Left ventricle myocardium superior (tissue), 1 donor: ENCODE measurements at regions not wholly inside any gene's neighbourhood (a gene's known extent, or its start where the extent isn't known, plus 50 kb on each side); places are given as distances from the start of the nearest gene placed in this dataset.
A peak's percentile ranks its signal among the peaks of the same experiment; 100 is the strongest.

Experiments
- ATAC-seq: fragments of 200-7000 bp; cut with Tn5 transposase; one replicate; pipeline ENCODE4 v1.9.1; 2020; ENCODE audit warnings: mild to moderate bottlenecking, moderate library complexity
- DNase-seq: peaks from one replicate; pipeline ENCODE4 v3.0.0-alpha.2; 2020
- intact Hi-C: fragments of 100-400 bp; cut with micrococcal nuclease; formaldehyde crosslinking; loops from one replicate; pipeline ENCODE4 v1.11.0; 2022
- donor health status: DM: no; HTN: yes; CAD: no; lungs with severe emphysema.

- DNase-seq (no peak), ATAC-seq (no peak)
- intact Hi-C loops: no loop called here
Measured at GRCh38 chr7:55649238-55649637, 76.9 kb upstream of the VOPP1 start.

DNA sequence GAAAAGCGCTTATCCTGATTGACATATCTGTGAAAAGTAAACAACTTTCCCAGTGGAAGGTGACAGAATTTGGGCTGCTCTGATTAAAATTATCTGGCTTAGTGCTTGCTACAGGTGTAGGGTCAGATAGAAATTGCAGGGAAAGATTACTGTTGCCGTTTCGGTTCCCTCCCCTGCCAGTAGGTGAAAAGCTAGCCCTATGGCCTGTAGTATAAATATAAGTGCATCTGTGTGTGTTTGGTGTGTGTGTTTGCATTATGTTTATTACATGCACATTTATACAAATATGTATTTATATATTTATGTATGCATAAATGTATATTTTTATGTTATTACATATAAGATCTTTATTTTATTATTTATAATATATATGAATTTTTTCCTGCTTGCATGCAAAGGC, 72.3 kb upstream of the VOPP1 start:
- ATAC-seq (no peak), DNase-seq (no peak)
- intact Hi-C loops: no loop called here

DNA sequence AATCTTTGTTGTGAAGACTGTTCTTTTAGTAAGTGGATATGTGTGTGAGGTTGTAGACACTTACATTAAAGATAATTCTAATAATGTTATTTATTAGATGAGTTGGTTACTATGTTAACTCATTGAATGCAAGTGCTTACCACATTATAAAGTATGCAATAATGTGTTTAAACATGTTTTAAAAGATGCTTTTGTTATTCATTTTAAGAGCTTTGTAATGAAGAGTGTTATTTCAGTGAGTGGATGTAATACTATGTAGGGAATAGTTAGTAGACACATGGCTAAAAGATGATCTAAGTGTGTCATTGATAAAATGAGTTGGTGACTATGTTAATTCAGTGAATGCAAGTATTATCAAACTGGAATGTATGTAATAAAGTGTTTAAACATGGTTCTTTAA, 70.0 kb upstream of the VOPP1 start:
- intact Hi-C loops: no loop called here
- ATAC-seq (no peak), DNase-seq (no peak)

- intact Hi-C loops: no loop called here
- DNase-seq (no peak), ATAC-seq (no peak)
Measured at GRCh38 chr7:55641811-55642210, 69.5 kb upstream of the VOPP1 start.

DNA sequence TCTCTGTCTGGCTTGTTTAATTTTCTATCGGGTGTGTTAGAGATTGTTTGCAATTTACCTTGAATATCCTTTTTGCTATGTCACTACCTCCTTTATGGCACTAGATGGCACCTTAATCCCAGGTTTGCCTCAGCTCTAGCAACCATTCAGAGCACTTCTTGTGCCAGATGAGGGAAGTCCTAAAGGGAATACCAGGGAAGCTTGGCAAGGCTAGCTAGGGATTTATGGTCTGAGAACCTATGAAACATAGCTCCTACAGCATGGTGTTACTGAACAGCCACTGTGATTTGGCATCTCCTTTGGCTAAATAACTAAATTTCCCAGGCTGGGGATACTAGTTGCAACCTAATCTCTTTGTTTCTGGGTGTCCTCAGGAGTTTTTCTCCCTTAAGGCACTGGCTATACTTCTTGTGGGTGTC, 69.0 kb upstream of the VOPP1 start:
- DNase-seq (no peak), ATAC-seq (peak; percentile 92)
- intact Hi-C loops: no loop called here

DNA sequence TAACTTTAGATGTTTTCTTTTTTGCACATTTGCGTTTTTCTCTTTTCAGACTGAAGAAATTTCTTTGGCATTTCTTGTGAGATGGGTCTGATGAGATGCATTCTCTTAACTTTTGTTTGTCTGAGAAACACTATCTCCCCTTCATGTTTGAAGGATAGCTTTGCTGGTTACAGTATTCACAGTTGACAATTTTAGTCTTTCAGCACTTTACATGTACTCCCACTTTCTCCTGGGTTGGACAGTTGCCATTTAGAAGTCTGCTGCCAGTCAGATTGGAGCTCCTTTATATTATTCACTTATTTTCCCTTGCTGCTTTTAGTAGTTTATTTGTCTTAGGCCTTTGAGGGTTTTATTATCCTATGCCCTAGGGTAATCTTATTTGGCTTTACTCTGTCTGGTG, 67.3 kb upstream of the VOPP1 start:
- no peak for ATAC-seq
- intact Hi-C loops: no loop called here
- DNase-seq: no peak

GRCh38 chr7:55629051-55629677, 56.9 kb upstream of the VOPP1 start:
- intact Hi-C loops: no loop called here

DNA sequence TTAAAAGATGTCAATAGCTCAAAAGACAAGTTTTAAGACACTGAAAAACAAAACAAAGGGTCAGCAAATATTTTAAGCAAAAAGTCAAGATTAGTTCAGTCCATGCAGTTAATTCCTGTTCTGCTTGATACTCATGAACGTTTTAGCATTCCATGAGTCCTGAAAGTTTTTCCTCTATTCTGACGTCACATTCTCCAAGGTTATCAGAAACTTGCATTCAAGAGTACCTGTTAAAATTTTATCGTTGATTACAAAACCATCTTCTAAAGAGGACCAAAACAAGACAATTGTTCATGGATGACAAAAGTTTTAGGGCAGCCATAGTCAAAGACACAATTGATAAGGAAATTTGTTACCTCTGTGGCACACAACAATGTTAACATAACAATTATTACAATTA, 52.5 kb upstream of the VOPP1 start:
- ATAC-seq (no peak), DNase-seq (no peak)
- intact Hi-C loops: no loop called here

More at GRCh38 chr7:55629051-55629677, 56.9 kb upstream of the VOPP1 start:
- ATAC-seq (no peak), DNase-seq (no peak)

GRCh38 chr7:55623617-55624016, 51.3 kb upstream of the VOPP1 start:
- intact Hi-C loops: no loop called here
- ATAC-seq: no peak
- no peak for DNase-seq

GRCh38 chr7:55622241-55622640, 49.9 kb upstream of the VOPP1 start:
- no peak for DNase-seq

More at GRCh38 chr7:55622241-55622640, 49.9 kb upstream of the VOPP1 start:
- intact Hi-C loops: no loop called here
- no peak for ATAC-seq
